ENCODE measurements at regions not wholly inside any gene's neighbourhood (a gene's known extent, or its start where the extent isn't known, plus 50 kb on each side); places are given as distances from the start of the nearest gene placed in this dataset.

GRCh38 chr6:48983377-48983776 is 479.7 kb downstream of the MMUT start:
- no TSS peak for BruUV-seq (replicated peaks)

GRCh38 chr6:48979806-48980205 is 483.2 kb downstream of the MMUT start:
- intact Hi-C loops (cut with micrococcal nuclease; ENCODE audit: unreplicated experiment), result no loop called here
- H3K9me2 ChIP-seq (ENCODE audit: insufficient read depth), result no peaks in the 10 kb centered on the region
- ChIA-PET CTCF (no interaction called here), POLR2A (ENCODE audit: unreplicated experiment) (no interaction called here)
- no TSS peak for BruUV-seq (replicated peaks)
- H3K27me3 ChIP-seq (ENCODE audit: insufficient read depth, low read depth), result no peaks in the 10 kb centered on the region
- no peak for TF ChIP-seq EZH2 (IDR thresholded peaks at IDR 0.05; ENCODE audit: low read depth)
- TF ChIP-seq CTCF (conservative IDR thresholded peaks at IDR 0.05), result no peak
- H4K20me1 ChIP-seq (ENCODE audit: insufficient read depth), result no peaks in the 10 kb centered on the region
- DNase-seq, result no peak
- H2AFZ ChIP-seq, result no peak overlapping the region
- no peaks in the 10 kb centered on the region for H3K79me2 ChIP-seq (ENCODE audit: low read depth)
- H3K36me3 ChIP-seq (ENCODE audit: low read depth), result no peaks in the 10 kb centered on the region
- H3K27ac ChIP-seq, result no peak overlapping the region
- no peaks in the 10 kb centered on the region for H3K4me1 ChIP-seq (replicated peaks; ENCODE audit: insufficient read depth)
- H3K4me3 ChIP-seq, result no peak overlapping the region
- no peak overlapping the region for H3K4me2 ChIP-seq
- no peaks in the 10 kb centered on the region for H3F3A ChIP-seq (ENCODE audit: insufficient read depth, low read depth)
- no peaks in the 10 kb centered on the region for H3K9me3 ChIP-seq (ENCODE audit: insufficient read depth, low read depth)

More at GRCh38 chr6:48983377-48983776, 479.7 kb downstream of the MMUT start:
- Histone ChIP-seq H3K27ac (no peak overlapping the region), H3K9me3 (ENCODE audit: insufficient read depth, low read depth) (no peaks in the 10 kb centered on the region), H3F3A (ENCODE audit: insufficient read depth, low read depth) (no peaks in the 10 kb centered on the region), H3K4me2 (no peak overlapping the region), H3K9me2 (ENCODE audit: insufficient read depth) (no peaks in the 10 kb centered on the region), H3K4me3 (no peak overlapping the region), H3K4me1 (replicated peaks; ENCODE audit: insufficient read depth) (no peaks in the 10 kb centered on the region), H2AFZ (no peak overlapping the region), H4K20me1 (ENCODE audit: insufficient read depth) (no peaks in the 10 kb centered on the region), H3K79me2 (ENCODE audit: low read depth) (no peaks in the 10 kb centered on the region), H3K36me3 (ENCODE audit: low read depth) (no peaks in the 10 kb centered on the region), H3K27me3 (ENCODE audit: insufficient read depth, low read depth) (no peaks in the 10 kb centered on the region)
- ChIA-PET POLR2A (ENCODE audit: unreplicated experiment) (no interaction called here), CTCF (no interaction called here)
- intact Hi-C loops (cut with micrococcal nuclease; ENCODE audit: unreplicated experiment), result no loop called here
- no peak for DNase-seq
- TF ChIP-seq EZH2 (IDR thresholded peaks at IDR 0.05; ENCODE audit: low read depth) (no peak), CTCF (conservative IDR thresholded peaks at IDR 0.05) (no peak)

- Histone ChIP-seq H3F3A (ENCODE audit: insufficient read depth, low read depth) (no peaks in the 10 kb centered on the region), H3K9me3 (ENCODE audit: insufficient read depth, low read depth) (no peaks in the 10 kb centered on the region), H3K9me2 (ENCODE audit: insufficient read depth) (no peaks in the 10 kb centered on the region), H3K27me3 (ENCODE audit: insufficient read depth, low read depth) (no peaks in the 10 kb centered on the region), H3K79me2 (ENCODE audit: low read depth) (no peaks in the 10 kb centered on the region), H3K4me3 (no peak overlapping the region), H3K36me3 (ENCODE audit: low read depth) (no peaks in the 10 kb centered on the region), H3K27ac (no peak overlapping the region), H2AFZ (0 out of 2 replicates have a peak overlapping the region, but pooled peaks have one; percentile 32), H3K4me2 (no peak overlapping the region), H3K4me1 (replicated peaks; ENCODE audit: insufficient read depth) (no peaks in the 10 kb centered on the region), H4K20me1 (ENCODE audit: insufficient read depth) (no peaks in the 10 kb centered on the region)
- DNase-seq, result no peak
- BruUV-seq (replicated peaks), result no TSS peak
- CTCF ChIA-PET, result no interaction called here
- POLR2A ChIA-PET (ENCODE audit: unreplicated experiment), result no interaction called here
- intact Hi-C loops (cut with micrococcal nuclease; ENCODE audit: unreplicated experiment), result no loop called here
- TF ChIP-seq CTCF (conservative IDR thresholded peaks at IDR 0.05) (no peak), EZH2 (IDR thresholded peaks at IDR 0.05; ENCODE audit: low read depth) (no peak)
Observed at GRCh38 chr6:48979085-48979484, 484.0 kb downstream of the MMUT start.

Measured in PC-9 (cell line).